SK-N-SH treated with all-trans-retinoic acid at 6 μM for 48 hours (cell line): ENCODE measurements at regions not wholly inside any gene's neighbourhood (a gene's known extent, or its start where the extent isn't known, plus 50 kb on each side); places are given as distances from the start of the nearest gene placed in this dataset.
"Not testable (repeated sequence)": the region's sequence is repeated elsewhere in the genome, so short reads cannot be mapped to it uniquely, and the experiment has no call there.

Source experiments
- ATAC-seq: fragments of 200-7000 bp; cut with Tn5 transposase; 3 replicates; pipeline ENCODE4 v1.9.1; 2020; ENCODE audit warnings: mild to moderate bottlenecking, moderate library complexity
- ARNTL ChIP-seq: fragments of 450-650 bp; formaldehyde crosslinking; IDR thresholded peaks from 2 replicates; pipeline ENCODE4 v1.5.0; 2020; ENCODE audit warnings: low read depth, mild to moderate bottlenecking, moderate library complexity, borderline replicate concordance
- CREB5 ChIP-seq: fragments of 250-450 bp; sonication (Bioruptor Pico); IDR thresholded peaks from 2 replicates; pipeline ENCODE4 v1.5.1; 2020; ENCODE audit warnings: low read depth, mild to moderate bottlenecking, moderate library complexity
- CSDC2 ChIP-seq: fragments of 250-450 bp; sonication (Bioruptor Pico); IDR thresholded peaks from 2 replicates; pipeline ENCODE4 v1.5.0; 2020; ENCODE audit warnings: mild to moderate bottlenecking, moderate library complexity
- CSRNP3 ChIP-seq: fragments of 250-450 bp; sonication (Bioruptor Pico); IDR thresholded peaks from 2 replicates; pipeline ENCODE4 v1.5.1; 2021; ENCODE audit warnings: mild to moderate bottlenecking, moderate library complexity
- ESRRG ChIP-seq: fragments of 250-450 bp; sonication (Bioruptor Pico); IDR thresholded peaks from 2 replicates; pipeline ENCODE4 v1.6.1; 2021; ENCODE audit warnings: mild to moderate bottlenecking
- GLIS3 ChIP-seq: fragments of 250-450 bp; sonication (Bioruptor Pico); IDR thresholded peaks from 2 replicates; pipeline ENCODE4 v1.5.0; 2020; ENCODE audit warnings: mild to moderate bottlenecking, moderate library complexity
- ISL1 ChIP-seq: fragments of 250-450 bp; sonication (Bioruptor Pico); IDR thresholded peaks from 2 replicates; pipeline ENCODE4 v2.1.2; 2022; ENCODE audit warnings: mild to moderate bottlenecking, moderate library complexity
- PATZ1 ChIP-seq: fragments of 250-450 bp; sonication (Bioruptor Pico); IDR thresholded peaks from 2 replicates; pipeline ENCODE4 v1.8.0; 2020; ENCODE audit warnings: mild to moderate bottlenecking, moderate library complexity, borderline replicate concordance
- POU6F1 ChIP-seq: fragments of 250-450 bp; sonication (Bioruptor Pico); IDR thresholded peaks from 2 replicates; pipeline ENCODE4 v1.8.0; 2021; ENCODE audit warnings: low read depth, mild to moderate bottlenecking, moderate library complexity, borderline replicate concordance
- PPARA ChIP-seq: fragments of 250-450 bp; sonication (Bioruptor Pico); IDR thresholded peaks from 2 replicates; pipeline ENCODE4 v1.5.0; 2020; ENCODE audit warnings: mild to moderate bottlenecking, borderline replicate concordance
- RARB ChIP-seq: fragments of 250-450 bp; sonication (Bioruptor Pico); IDR thresholded peaks from 2 replicates; pipeline ENCODE4 v1.8.0; 2021; ENCODE audit warnings: mild to moderate bottlenecking, moderate library complexity
- SNAI2 ChIP-seq: fragments of 250-450 bp; sonication (Bioruptor Pico); IDR thresholded peaks from 2 replicates; pipeline ENCODE4 v1.5.0; 2020; ENCODE audit warnings: mild to moderate bottlenecking, moderate library complexity
- TOX ChIP-seq: fragments of 250-450 bp; sonication (Bioruptor Pico); IDR thresholded peaks from 2 replicates; pipeline ENCODE4 v1.8.0; 2021; ENCODE audit warnings: mild to moderate bottlenecking, moderate library complexity, borderline replicate concordance
- ZC3H10 ChIP-seq: fragments of 250-450 bp; sonication (Bioruptor Pico); IDR thresholded peaks from 2 replicates; pipeline ENCODE4 v1.5.1; 2021; ENCODE audit warnings: mild to moderate bottlenecking, moderate library complexity
- ZFP3 ChIP-seq: fragments of 250-450 bp; sonication (Bioruptor Pico); IDR thresholded peaks from 2 replicates; pipeline ENCODE4 v1.5.0; 2020; ENCODE audit warnings: mild to moderate bottlenecking, moderate library complexity
- ZFP30 ChIP-seq: fragments of 450-650 bp; formaldehyde crosslinking; IDR thresholded peaks from 2 replicates; pipeline ENCODE4 v1.5.0; 2022; ENCODE audit warnings: mild to moderate bottlenecking, moderate library complexity
- ZNF565 ChIP-seq: fragments of 450-650 bp; formaldehyde crosslinking; conservative IDR thresholded peaks from 2 replicates; pipeline ENCODE4 v1.5.0; 2020; ENCODE audit warnings: low read depth, mild to moderate bottlenecking, moderate library complexity
- ZNF70 ChIP-seq: fragments of 450-650 bp; formaldehyde crosslinking; IDR thresholded peaks from 2 replicates; pipeline ENCODE4 v1.5.0; 2020; ENCODE audit warnings: mild to moderate bottlenecking, moderate library complexity
- ZNF8 ChIP-seq: fragments of 450-650 bp; formaldehyde crosslinking; IDR thresholded peaks from 2 replicates; pipeline ENCODE4 v1.5.0; 2020; ENCODE audit warnings: mild to moderate bottlenecking, moderate library complexity
- TF ChIP-seq, protein P1 (sequence below): fragments of 250-450 bp; sonication (Bioruptor Pico); IDR thresholded peaks from 2 replicates; pipeline ENCODE4 v1.5.0; 2020; ENCODE audit warnings: mild to moderate bottlenecking, moderate library complexity

DNA sequence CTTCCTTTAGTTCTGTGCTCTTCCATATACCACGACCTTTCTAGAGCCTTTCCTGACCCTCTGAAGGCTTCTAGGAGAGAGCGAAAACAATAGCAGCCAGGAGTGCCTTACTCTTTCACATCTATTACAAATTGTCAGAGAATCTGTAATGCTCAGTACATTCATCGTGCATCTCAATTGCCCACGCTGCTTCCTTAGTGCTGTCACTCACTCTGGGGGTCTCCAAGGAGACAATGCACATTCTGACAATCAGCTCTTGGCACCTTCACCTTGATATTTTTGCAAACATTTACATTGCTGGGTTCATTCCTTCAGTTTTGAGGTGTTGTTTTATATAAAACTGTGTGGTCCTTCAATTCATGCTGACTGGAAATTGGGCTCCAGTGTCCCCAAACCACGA is 110.1 kb upstream of the GPR101 start (continued):
- no peak for TF ChIP-seq CREB5 (CRISPR knock-in tag)
- TF ChIP-seq POU6F1 (CRISPR knock-in tag): no peak
- TF ChIP-seq ZNF70 (CRISPR knock-in tag): no peak
- TF ChIP-seq ZNF565 (CRISPR knock-in tag): no peak
- no peak for TF ChIP-seq ISL1 (CRISPR knock-in tag)

GRCh38 chrX:137122651-137123050 is 88.9 kb upstream of the GPR101 start:
- ATAC-seq: not testable (repeated sequence)

DNA sequence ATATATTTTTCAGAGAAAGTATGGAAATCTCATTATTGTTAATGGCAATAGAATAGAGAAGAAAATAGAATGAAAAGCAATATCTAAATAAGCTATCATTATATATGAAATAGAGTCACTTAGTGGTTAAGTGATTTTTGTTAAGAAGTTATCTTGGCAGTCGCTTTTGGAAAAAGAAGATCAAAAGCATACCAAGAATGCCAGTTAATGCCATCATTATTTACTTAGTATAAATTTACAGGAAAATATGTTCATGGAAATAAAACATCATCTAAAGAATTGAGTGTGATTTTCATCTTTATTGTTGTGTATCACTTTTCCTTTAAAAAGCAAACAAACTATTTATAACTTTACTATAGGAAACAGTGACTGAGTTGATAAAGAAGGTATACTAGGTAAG is 85.3 kb upstream of the GPR101 start:
- TF ChIP-seq PATZ1 (CRISPR knock-in tag) (no peak), RARB (CRISPR knock-in tag) (no peak), ZFP3 (no peak), ZNF8 (CRISPR knock-in tag) (no peak), ISL1 (CRISPR knock-in tag) (no peak), TOX (no peak), CSRNP3 (CRISPR knock-in tag) (no peak), CREB5 (CRISPR knock-in tag) (no peak), ZNF70 (CRISPR knock-in tag) (no peak), ARNTL (CRISPR knock-in tag) (no peak), ESRRG (CRISPR knock-in tag) (no peak), GLIS3 (no peak), ZFP30 (CRISPR knock-in tag) (no peak), ZC3H10 (no peak), ZNF565 (CRISPR knock-in tag) (no peak), SNAI2 (CRISPR knock-in tag) (no peak), PPARA (CRISPR knock-in tag) (no peak)
- no peak for ATAC-seq

- no peak for ATAC-seq
- TF ChIP-seq ZFP3: no peak
- no peak for TF ChIP-seq ARNTL (CRISPR knock-in tag)
- no peak for TF ChIP-seq CREB5 (CRISPR knock-in tag)
- TF ChIP-seq, protein P1, sequence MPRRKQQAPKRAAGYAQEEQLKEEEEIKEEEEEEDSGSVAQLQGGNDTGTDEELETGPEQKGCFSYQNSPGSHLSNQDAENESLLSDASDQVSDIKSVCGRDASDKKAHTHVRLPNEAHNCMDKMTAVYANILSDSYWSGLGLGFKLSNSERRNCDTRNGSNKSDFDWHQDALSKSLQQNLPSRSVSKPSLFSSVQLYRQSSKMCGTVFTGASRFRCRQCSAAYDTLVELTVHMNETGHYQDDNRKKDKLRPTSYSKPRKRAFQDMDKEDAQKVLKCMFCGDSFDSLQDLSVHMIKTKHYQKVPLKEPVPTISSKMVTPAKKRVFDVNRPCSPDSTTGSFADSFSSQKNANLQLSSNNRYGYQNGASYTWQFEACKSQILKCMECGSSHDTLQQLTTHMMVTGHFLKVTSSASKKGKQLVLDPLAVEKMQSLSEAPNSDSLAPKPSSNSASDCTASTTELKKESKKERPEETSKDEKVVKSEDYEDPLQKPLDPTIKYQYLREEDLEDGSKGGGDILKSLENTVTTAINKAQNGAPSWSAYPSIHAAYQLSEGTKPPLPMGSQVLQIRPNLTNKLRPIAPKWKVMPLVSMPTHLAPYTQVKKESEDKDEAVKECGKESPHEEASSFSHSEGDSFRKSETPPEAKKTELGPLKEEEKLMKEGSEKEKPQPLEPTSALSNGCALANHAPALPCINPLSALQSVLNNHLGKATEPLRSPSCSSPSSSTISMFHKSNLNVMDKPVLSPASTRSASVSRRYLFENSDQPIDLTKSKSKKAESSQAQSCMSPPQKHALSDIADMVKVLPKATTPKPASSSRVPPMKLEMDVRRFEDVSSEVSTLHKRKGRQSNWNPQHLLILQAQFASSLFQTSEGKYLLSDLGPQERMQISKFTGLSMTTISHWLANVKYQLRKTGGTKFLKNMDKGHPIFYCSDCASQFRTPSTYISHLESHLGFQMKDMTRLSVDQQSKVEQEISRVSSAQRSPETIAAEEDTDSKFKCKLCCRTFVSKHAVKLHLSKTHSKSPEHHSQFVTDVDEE: no peak
- TF ChIP-seq PPARA (CRISPR knock-in tag): no peak
- TF ChIP-seq CSDC2 (CRISPR knock-in tag): no peak
Observed at GRCh38 chrX:137118536-137118935, 84.7 kb upstream of the GPR101 start.
